Panc1 (cell line): ENCODE measurements at regions not wholly inside any gene's neighbourhood (a gene's known extent, or its start where the extent isn't known, plus 50 kb on each side); places are given as distances from the start of the nearest gene placed in this dataset.

Experiments
- ATAC-seq: fragments of 200-7000 bp; cut with Tn5 transposase; 2 replicates; pipeline ENCODE4 v1.9.1; 2020; ENCODE audit warnings: mild to moderate bottlenecking, moderate library complexity
- BruUV-seq: library from RNA; stranded (reverse); fragments of 400-500 nt; replicated peaks from 2 replicates; lab custom pipeline; 2021; lab: Mats Ljungman, UMichigan
- CTCF ChIA-PET: fragments of 300-600 bp; sonication (Branson Sonifier 250); formaldehyde crosslinking; loops from one replicate; lab custom pipeline; 2022; ENCODE audit warnings: antibody characterized with exemption; lab: Charles Lee
- POLR2A ChIA-PET: fragments of 300-600 bp; sonication (Branson Sonifier 250); formaldehyde crosslinking; loops from one replicate; lab custom pipeline; 2022; ENCODE audit warnings: antibody characterized with exemption; lab: Charles Lee
- DNase-seq: peaks from one replicate; pipeline ENCODE4 v3.0.0-alpha.2; 2010; ENCODE audit warnings: low read depth, low spot score
- H3K27ac ChIP-seq: 2 replicates; pipeline ENCODE4 v1.5.1; 2011; ENCODE audit warnings: mild to moderate bottlenecking, low read length, inconsistent platforms
- H3K27me3 ChIP-seq: fragments of 200-500 bp; sonication (Bioruptor generic); 2 replicates; pipeline ENCODE4 v1.6.0; 2014; ENCODE audit warnings: low read length, inconsistent platforms; ENCODE audit not compliant: control insufficient read depth, insufficient read depth
- H3K36me3 ChIP-seq: fragments of 200-500 bp; sonication (Bioruptor generic); 2 replicates; pipeline ENCODE4 v1.5.1; 2014; ENCODE audit warnings: inconsistent platforms, mild to moderate bottlenecking, low read length, moderate library complexity; ENCODE audit not compliant: control insufficient read depth, insufficient read depth
- H3K4me1 ChIP-seq: 2 replicates; pipeline ENCODE4 v1.5.1; 2011; ENCODE audit warnings: inconsistent platforms, mild to moderate bottlenecking, low read length, moderate library complexity; ENCODE audit not compliant: control insufficient read depth, insufficient read depth
- H3K4me3 ChIP-seq, 2 experiments: 2 replicates each; pipeline ENCODE4 v1.5.1; 2011 to 2012; ENCODE audit warnings: low read depth in 2 of 2, low read length in 2 of 2, mild to moderate bottlenecking in 2 of 2, inconsistent platforms in 1 of 2, moderate library complexity in 1 of 2
- H3K9me3 ChIP-seq: fragments of 200-500 bp; sonication (Bioruptor generic); 2 replicates; pipeline ENCODE4 v1.5.1; 2014; ENCODE audit warnings: low read depth, mild to moderate bottlenecking, inconsistent platforms, low read length, moderate library complexity; ENCODE audit not compliant: control insufficient read depth, insufficient read depth
- POLR2AphosphoS5 ChIP-seq: IDR thresholded peaks from 2 replicates; pipeline ENCODE4 v1.6.1; 2012; ENCODE audit warnings: mild to moderate bottlenecking, low read depth, low read length, moderate library complexity
- SIN3A ChIP-seq: IDR thresholded peaks from 2 replicates; pipeline ENCODE4 v1.6.1; 2012; ENCODE audit warnings: low read depth, mild to moderate bottlenecking, low read length, moderate library complexity, borderline replicate concordance; ENCODE audit not compliant: insufficient read depth
- TCF7L2 ChIP-seq: IDR thresholded peaks from 2 replicates; pipeline ENCODE4 v1.6.1; 2011; ENCODE audit warnings: mild to moderate bottlenecking, low read depth, low read length, inconsistent platforms
- in situ Hi-C: cut with HindIII; loops from 2 replicates; pipeline ENCODE4 v1.10.0; 2016; ENCODE audit warnings: low sequenced_read_pairs, low pct_unique_long_range_greater_than_20kb
- intact Hi-C: fragments of 100-400 bp; cut with micrococcal nuclease; formaldehyde crosslinking; loops from one replicate; pipeline ENCODE4 v1.10.0; 2022; ENCODE audit not compliant: unreplicated experiment
- TF ChIP-seq, protein P1 (sequence below): fragments of 450-650 bp; IDR thresholded peaks from 2 replicates; pipeline ENCODE4 v1.5.1; 2017; ENCODE audit warnings: mild to moderate bottlenecking
- TF ChIP-seq, protein P2 (sequence below), 2 experiments: IDR thresholded peaks; 2 replicates each; pipeline ENCODE4 v1.6.1; 2011 to 2012; ENCODE audit warnings: low read depth in 2 of 2, control low read depth in 1 of 2, low read length in 1 of 2, mild to moderate bottlenecking in 1 of 2, moderate library complexity in 1 of 2; ENCODE audit not compliant: insufficient read depth in 1 of 2

DNA sequence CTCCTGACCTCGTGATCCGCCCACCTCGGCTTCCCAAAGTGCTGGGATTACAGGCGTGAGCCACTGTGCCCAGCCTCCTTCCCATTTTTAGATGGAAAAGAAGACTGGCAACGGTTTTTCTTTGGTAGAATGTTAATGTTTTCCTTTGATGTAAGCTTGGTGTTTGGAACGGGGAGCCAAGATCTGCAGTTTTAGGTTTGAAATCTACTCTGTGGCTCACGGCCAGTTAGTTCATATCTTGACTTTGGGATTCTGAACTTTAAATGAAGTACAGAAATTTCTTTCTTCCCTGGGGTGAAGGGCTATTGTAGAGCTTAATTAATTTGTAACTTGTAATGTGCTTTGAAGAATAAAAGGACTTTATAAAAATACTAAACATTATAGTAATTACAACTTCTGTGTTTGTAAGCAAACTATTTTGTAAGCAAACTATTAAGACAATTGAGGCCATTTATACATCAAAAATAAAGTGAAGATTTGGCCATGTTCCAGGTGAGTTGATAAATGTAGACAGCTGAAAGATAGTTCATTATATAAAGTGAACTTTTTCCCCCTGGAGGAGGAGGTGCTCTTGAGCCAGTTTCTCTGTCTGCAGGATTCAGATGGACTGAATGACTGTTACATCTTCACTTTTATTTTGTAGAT is 117.1 kb upstream of the TUT7 start:
- intact Hi-C loops (no loop called here), in situ Hi-C loops (no loop called here)
- no peak overlapping the region for H3K4me3 ChIP-seq
- BruUV-seq = no TSS peak
- DNase-seq (no peak), ATAC-seq (no peak)
- no peak overlapping the region for H3K27ac ChIP-seq
- no peaks in the 10 kb centered on the region for H3K27me3 ChIP-seq
- no peak for TF ChIP-seq TCF7L2
- TF ChIP-seq SIN3A = no peak
- TF ChIP-seq, protein P1, sequence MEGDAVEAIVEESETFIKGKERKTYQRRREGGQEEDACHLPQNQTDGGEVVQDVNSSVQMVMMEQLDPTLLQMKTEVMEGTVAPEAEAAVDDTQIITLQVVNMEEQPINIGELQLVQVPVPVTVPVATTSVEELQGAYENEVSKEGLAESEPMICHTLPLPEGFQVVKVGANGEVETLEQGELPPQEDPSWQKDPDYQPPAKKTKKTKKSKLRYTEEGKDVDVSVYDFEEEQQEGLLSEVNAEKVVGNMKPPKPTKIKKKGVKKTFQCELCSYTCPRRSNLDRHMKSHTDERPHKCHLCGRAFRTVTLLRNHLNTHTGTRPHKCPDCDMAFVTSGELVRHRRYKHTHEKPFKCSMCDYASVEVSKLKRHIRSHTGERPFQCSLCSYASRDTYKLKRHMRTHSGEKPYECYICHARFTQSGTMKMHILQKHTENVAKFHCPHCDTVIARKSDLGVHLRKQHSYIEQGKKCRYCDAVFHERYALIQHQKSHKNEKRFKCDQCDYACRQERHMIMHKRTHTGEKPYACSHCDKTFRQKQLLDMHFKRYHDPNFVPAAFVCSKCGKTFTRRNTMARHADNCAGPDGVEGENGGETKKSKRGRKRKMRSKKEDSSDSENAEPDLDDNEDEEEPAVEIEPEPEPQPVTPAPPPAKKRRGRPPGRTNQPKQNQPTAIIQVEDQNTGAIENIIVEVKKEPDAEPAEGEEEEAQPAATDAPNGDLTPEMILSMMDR = no peak
- no peak for TF ChIP-seq POLR2AphosphoS5
- TF ChIP-seq, protein P2, sequence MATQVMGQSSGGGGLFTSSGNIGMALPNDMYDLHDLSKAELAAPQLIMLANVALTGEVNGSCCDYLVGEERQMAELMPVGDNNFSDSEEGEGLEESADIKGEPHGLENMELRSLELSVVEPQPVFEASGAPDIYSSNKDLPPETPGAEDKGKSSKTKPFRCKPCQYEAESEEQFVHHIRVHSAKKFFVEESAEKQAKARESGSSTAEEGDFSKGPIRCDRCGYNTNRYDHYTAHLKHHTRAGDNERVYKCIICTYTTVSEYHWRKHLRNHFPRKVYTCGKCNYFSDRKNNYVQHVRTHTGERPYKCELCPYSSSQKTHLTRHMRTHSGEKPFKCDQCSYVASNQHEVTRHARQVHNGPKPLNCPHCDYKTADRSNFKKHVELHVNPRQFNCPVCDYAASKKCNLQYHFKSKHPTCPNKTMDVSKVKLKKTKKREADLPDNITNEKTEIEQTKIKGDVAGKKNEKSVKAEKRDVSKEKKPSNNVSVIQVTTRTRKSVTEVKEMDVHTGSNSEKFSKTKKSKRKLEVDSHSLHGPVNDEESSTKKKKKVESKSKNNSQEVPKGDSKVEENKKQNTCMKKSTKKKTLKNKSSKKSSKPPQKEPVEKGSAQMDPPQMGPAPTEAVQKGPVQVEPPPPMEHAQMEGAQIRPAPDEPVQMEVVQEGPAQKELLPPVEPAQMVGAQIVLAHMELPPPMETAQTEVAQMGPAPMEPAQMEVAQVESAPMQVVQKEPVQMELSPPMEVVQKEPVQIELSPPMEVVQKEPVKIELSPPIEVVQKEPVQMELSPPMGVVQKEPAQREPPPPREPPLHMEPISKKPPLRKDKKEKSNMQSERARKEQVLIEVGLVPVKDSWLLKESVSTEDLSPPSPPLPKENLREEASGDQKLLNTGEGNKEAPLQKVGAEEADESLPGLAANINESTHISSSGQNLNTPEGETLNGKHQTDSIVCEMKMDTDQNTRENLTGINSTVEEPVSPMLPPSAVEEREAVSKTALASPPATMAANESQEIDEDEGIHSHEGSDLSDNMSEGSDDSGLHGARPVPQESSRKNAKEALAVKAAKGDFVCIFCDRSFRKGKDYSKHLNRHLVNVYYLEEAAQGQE (IDR thresholded peaks at IDR 0.05; ENCODE audit: insufficient read depth in 1 of 2, low read depth in 2 of 2, low read length in 1 of 2) = no peak
- no peaks in the 10 kb centered on the region for H3K4me1 ChIP-seq
- ChIA-PET CTCF (no interaction called here), POLR2A (no interaction called here)
- no peaks in the 10 kb centered on the region for H3K9me3 ChIP-seq
- H3K36me3 ChIP-seq = no peaks in the 10 kb centered on the region

DNA sequence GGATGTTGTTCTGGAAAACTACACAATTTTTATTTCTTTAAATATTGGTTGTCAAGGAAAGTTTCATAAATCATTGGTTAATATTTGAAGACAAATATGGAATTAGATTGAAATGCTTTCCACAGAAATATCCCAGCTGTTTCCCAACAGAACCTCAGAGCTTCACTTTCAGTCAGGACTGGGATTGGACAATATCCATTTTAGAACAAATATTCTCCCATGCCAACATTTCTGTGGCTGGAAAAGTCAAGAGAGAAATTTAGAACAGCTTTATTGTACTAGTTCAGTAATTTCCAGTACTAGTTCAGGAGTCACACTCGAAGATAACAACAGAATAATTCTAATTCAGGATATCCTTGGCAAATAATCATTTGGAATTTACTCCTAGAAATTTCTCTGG is 116.1 kb upstream of the TUT7 start:
- no peak for DNase-seq
- intact Hi-C loops (no loop called here), in situ Hi-C loops (no loop called here)
- BruUV-seq = no TSS peak
- Histone ChIP-seq H3K4me1 (no peaks in the 10 kb centered on the region), H3K4me3 (no peak overlapping the region), H3K27ac (no peak overlapping the region), H3K27me3 (no peaks in the 10 kb centered on the region), H3K9me3 (no peaks in the 10 kb centered on the region), H3K36me3 (no peaks in the 10 kb centered on the region)
- ChIA-PET CTCF (no interaction called here), POLR2A (no interaction called here)
- no peak for ATAC-seq
- no peak for TF ChIP-seq POLR2AphosphoS5
- TF ChIP-seq, protein P2 (IDR thresholded peaks at IDR 0.05; ENCODE audit: insufficient read depth in 1 of 2, low read depth in 2 of 2, low read length in 1 of 2) = no peak
- no peak for TF ChIP-seq SIN3A
- no peak for TF ChIP-seq TCF7L2
- TF ChIP-seq, protein P1 = no peak
